HUES48 (cell line): ENCODE measurements at regions not wholly inside any gene's neighbourhood (a gene's known extent, or its start where the extent isn't known, plus 50 kb on each side); places are given as distances from the start of the nearest gene placed in this dataset.

Experiments used
- H3K27ac ChIP-seq: one replicate; pipeline ENCODE4 v1.7.0; 2013; ENCODE audit warnings: low read depth, low read length, inconsistent platforms
- H3K27me3 ChIP-seq: 2 replicates; pipeline ENCODE4 v1.6.1; 2013; ENCODE audit warnings: mild to moderate bottlenecking, low read length; ENCODE audit not compliant: control insufficient read depth, insufficient read depth
- H3K36me3 ChIP-seq: 2 replicates; pipeline ENCODE4 v1.6.1; 2013; ENCODE audit warnings: low read length; ENCODE audit not compliant: control insufficient read depth, insufficient read depth
- H3K4me1 ChIP-seq: 2 replicates; pipeline ENCODE4 v1.6.1; 2013; ENCODE audit warnings: mild to moderate bottlenecking, low read length; ENCODE audit not compliant: control insufficient read depth, insufficient read depth
- H3K4me3 ChIP-seq: 2 replicates; pipeline ENCODE4 v1.5.1; 2013; ENCODE audit warnings: mild to moderate bottlenecking, low read depth, low read length
- H3K9ac ChIP-seq: 2 replicates; pipeline ENCODE4 v1.6.1; 2013; ENCODE audit warnings: mild to moderate bottlenecking, low read depth, low read length, moderate library complexity
- H3K9me3 ChIP-seq: 2 replicates; pipeline ENCODE4 v1.6.1; 2013; ENCODE audit warnings: low read length; ENCODE audit not compliant: control insufficient read depth, insufficient read depth

DNA sequence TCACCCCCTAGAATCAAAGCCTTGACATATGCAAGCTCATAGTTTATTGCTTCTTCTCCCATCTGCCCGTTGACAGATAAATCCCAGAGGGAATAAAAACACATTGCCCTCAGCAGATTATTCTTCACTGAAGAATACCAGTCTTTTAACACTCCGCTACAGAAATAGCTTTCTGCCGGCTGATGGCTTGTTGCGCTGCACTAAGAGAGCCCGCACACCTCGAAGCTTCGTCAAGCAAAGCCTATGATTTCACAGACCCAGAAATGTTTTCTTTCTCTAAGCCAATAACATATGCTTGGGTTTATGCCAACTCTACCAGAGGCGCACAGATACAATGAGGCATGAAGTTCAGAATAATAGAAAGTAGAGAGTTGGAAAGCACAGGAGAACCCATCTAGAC, 208.9 kb upstream of the FOXQ1 start:
- Histone ChIP-seq H3K27me3 (peaks cover 97% of the 10 kb centered on the region), H3K27ac (no peak overlapping the region), H3K4me1 (peaks cover 19% of the 10 kb centered on the region), H3K9ac (no peak overlapping the region), H3K9me3 (peaks cover 3% of the 10 kb centered on the region; the same call in 1 of the 2 replicates), H3K4me3 (no peak overlapping the region), H3K36me3 (no peaks in the 10 kb centered on the region)

DNA sequence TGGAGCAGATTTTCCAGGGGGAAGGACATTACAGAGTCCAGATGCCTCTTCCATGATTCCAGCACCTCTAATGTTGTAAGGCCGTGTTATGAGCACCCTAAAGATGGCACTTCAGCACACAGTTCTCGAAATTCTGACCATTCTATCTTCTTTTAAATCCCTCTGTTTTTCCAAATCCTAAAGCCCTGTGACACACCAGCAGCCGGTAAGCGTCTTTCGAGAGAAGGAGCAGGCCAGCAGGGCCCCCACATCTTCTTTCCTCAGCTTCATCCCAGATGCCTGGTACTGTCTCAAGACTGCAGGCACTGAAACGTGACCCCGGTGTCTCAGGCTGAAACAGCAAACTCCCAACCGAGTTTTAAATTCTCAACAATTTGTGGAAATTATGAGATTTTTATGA, 211.6 kb upstream of the FOXQ1 start:
- Histone ChIP-seq H3K27me3 (peaks cover 76% of the 10 kb centered on the region), H3K27ac (no peak overlapping the region), H3K9me3 (no peaks in the 10 kb centered on the region), H3K36me3 (no peaks in the 10 kb centered on the region), H3K4me1 (peaks cover 16% of the 10 kb centered on the region), H3K4me3 (no peak overlapping the region), H3K9ac (no peak overlapping the region)

DNA sequence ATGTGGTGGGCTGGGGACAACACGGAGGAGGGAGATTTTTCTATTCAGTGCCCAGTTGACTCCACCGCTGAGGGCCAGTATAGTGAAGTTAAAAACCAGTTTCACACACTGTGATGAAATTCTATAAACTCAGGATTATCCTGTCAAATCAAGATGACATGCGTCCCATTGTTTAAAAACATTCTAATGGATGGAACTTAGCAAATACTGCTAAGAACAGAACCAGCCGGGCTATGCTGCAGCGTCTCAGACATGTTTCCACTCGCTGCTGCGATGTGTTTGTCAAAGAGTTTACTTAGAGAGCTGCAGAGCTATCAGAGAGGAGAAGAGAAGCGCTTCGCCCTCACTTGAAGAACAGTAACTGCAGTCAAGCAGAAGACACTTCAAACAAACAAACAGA, 212.6 kb upstream of the FOXQ1 start:
- H3K9me3 ChIP-seq, result no peaks in the 10 kb centered on the region
- no peak overlapping the region for H3K9ac ChIP-seq
- H3K27ac ChIP-seq, result no peak overlapping the region
- no peak overlapping the region for H3K4me3 ChIP-seq
- H3K27me3 ChIP-seq, result peaks cover 66% of the 10 kb centered on the region
- H3K36me3 ChIP-seq, result no peaks in the 10 kb centered on the region
- peaks cover 6% of the 10 kb centered on the region; the same call in 1 of the 2 replicates for H3K4me1 ChIP-seq

DNA sequence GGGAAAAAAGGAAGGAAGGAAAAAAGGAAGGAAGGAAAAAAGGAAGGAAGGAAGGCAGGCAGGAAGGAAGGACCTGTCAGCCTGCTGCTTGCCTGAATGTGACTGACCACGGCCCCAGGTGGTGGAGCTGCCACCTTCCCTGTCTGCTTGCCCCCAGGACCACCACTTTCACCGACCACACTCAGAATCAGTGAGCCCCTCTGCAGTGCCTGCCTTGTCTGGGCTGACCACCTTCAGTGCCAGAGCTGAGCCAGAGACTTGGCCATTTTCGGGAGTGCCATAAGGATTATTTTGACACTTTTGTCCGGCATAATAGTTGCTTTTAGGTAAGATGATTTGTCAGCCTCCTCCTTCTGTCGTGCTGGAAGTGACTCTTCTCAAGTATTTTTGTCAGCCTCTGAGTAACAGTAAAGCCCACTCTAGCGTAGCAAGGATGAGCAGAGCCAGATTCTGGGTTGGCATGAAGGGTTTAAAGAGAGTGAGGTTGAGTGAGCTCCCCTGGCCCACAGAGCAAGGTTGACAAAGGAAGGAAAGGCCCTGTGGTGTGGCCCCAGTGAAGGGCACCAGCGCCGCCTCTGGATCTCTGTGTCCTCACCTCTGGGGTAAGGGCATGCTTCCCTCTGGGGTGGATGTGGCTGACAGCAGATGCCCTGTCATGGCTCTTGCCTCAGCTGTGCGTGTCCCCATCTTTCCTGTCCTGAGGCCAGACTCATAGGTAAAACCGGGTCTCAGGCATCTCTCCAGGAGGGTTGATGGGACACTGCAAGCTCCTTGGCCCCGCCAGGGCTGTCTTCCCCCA, 214.7 kb upstream of the FOXQ1 start:
- no peak overlapping the region for H3K4me3 ChIP-seq
- no peaks in the 10 kb centered on the region for H3K4me1 ChIP-seq
- no peaks in the 10 kb centered on the region for H3K36me3 ChIP-seq
- H3K27me3 ChIP-seq, result peaks cover 45% of the 10 kb centered on the region
- no peak overlapping the region for H3K9ac ChIP-seq
- no peak overlapping the region for H3K27ac ChIP-seq
- no peaks in the 10 kb centered on the region for H3K9me3 ChIP-seq

DNA sequence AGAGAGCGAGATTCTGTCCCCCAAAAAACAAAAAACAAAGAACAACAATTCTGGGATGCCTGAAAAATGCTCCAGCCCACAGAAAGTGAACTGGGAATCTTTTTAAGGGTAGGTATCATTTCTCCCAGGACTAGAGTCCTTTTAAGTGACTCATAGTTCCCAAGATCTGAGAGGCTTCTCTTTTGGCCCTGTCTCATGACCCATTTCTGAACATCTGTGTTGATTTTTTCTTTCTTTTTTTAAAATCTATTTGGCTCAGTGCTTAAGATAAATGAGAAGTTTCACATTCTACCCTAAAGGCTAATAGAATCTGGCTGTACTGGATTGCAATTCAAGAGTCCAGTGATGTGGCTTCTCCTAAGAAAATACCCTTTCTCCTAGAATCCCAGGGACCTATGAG, 217.6 kb upstream of the FOXQ1 start:
- Histone ChIP-seq H3K36me3 (no peaks in the 10 kb centered on the region), H3K9me3 (no peaks in the 10 kb centered on the region), H3K4me1 (no peaks in the 10 kb centered on the region), H3K4me3 (no peak overlapping the region), H3K27ac (no peak overlapping the region), H3K27me3 (peaks cover 16% of the 10 kb centered on the region), H3K9ac (no peak overlapping the region)

DNA sequence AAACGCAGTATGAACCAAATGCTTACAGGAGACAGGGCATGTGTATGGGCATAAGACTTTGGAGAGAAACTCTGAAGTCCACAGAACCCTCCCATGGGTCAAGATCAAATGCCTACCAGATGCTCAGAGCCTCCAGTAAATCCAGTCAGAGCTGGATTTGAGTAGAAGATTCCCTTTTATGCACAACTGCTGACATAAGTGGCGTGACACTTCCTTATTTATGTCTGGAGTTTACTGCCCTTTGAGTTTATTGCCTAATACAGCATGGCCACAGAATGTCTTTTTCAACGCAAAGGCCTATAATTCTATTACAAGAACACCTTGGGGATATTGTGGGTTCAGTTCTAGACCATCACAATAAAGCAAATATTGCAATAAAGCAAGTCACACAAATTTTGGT, 220.0 kb upstream of the FOXQ1 start:
- H3K4me1 ChIP-seq, result no peaks in the 10 kb centered on the region
- H3K9ac ChIP-seq, result no peak overlapping the region
- H3K4me3 ChIP-seq, result no peak overlapping the region
- H3K27ac ChIP-seq, result no peak overlapping the region
- no peaks in the 10 kb centered on the region; the same call in 1 of the 2 replicates for H3K27me3 ChIP-seq
- H3K36me3 ChIP-seq, result no peaks in the 10 kb centered on the region
- H3K9me3 ChIP-seq, result no peaks in the 10 kb centered on the region

DNA sequence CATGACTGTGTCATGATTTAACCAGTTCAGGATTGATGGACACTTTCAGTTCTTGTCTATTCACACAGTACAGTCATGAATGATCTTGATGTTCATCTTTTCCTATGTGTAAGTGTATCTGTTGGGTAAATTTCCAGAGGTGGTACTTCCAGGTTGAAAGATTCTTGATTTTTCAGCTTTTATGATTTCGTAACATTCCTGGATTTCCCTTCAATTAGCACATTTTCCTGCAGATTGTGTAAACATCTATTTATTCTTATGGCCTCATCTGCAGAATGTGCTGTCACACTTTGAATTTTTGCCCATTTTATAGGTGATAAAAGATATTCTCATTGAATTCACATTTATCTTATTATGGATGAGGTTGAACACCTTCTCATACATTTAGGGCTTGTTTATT, 222.0 kb upstream of the FOXQ1 start:
- Histone ChIP-seq H3K27me3 (no peaks in the 10 kb centered on the region), H3K4me1 (no peaks in the 10 kb centered on the region), H3K9me3 (no peaks in the 10 kb centered on the region), H3K36me3 (no peaks in the 10 kb centered on the region), H3K4me3 (no peak overlapping the region), H3K9ac (no peak overlapping the region), H3K27ac (no peak overlapping the region)

DNA sequence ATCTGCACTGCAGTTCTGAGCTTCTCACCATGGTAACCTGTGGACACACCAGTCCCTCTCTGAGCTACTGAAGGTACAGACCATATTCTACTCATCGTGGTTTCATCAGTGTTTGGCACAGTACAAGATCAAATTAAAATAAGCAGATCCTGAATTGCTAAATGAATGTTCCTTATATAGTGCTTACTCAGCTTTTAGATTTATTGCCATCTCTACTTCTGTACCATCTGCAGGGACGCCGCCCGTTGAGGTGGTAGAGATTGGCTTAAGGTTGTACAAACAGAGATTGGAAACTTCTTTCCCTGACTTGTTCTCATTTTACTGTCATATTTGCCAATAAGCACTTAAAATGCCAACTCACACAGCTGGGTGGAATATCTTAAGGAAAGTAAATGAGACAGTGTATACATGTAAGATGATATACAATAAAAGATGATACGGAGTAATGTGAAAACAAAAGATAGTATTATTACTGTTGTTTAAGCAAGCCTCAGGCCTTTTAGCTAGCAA, 223.4 kb upstream of the FOXQ1 start:
- Histone ChIP-seq H3K9me3 (no peaks in the 10 kb centered on the region), H3K36me3 (no peaks in the 10 kb centered on the region), H3K27me3 (no peaks in the 10 kb centered on the region), H3K4me3 (no peak overlapping the region), H3K4me1 (no peaks in the 10 kb centered on the region), H3K9ac (no peak overlapping the region), H3K27ac (no peak overlapping the region)

DNA sequence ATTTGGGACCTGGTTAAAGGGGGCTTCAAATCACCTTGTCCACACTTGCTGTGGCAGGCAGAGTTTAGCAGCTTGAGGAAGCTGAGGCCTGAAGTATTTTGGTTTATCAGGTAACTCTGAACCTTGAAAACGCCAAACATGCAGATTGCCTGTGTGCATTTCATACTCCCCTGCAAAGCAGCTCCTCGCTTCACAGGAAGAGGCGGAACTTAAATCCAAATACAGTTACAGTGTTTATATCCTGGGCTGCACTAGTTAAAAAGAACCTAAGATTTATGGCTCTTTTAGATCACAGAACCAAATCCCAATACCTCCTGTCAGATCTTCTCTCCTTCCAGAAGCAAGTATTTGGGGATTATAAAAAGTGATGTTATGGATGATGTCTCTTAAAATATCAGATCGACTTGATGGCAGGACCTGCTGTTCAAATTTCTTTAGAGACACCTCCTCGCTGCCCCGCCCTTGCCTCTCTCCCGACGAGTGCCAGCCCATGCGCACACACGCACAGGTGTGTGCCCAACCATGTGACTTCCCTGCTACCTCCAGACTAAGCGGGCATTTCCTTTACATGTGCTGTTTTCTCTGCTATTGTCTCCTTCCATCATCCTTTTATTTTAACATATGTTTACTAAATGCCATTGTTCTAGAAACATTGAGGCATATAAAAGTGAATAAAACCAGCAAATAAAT, 224.6 kb upstream of the FOXQ1 start:
- Histone ChIP-seq H3K27ac (no peak overlapping the region), H3K27me3 (no peaks in the 10 kb centered on the region), H3K9ac (no peak overlapping the region), H3K36me3 (no peaks in the 10 kb centered on the region), H3K9me3 (no peaks in the 10 kb centered on the region), H3K4me1 (no peaks in the 10 kb centered on the region), H3K4me3 (no peak overlapping the region)

DNA sequence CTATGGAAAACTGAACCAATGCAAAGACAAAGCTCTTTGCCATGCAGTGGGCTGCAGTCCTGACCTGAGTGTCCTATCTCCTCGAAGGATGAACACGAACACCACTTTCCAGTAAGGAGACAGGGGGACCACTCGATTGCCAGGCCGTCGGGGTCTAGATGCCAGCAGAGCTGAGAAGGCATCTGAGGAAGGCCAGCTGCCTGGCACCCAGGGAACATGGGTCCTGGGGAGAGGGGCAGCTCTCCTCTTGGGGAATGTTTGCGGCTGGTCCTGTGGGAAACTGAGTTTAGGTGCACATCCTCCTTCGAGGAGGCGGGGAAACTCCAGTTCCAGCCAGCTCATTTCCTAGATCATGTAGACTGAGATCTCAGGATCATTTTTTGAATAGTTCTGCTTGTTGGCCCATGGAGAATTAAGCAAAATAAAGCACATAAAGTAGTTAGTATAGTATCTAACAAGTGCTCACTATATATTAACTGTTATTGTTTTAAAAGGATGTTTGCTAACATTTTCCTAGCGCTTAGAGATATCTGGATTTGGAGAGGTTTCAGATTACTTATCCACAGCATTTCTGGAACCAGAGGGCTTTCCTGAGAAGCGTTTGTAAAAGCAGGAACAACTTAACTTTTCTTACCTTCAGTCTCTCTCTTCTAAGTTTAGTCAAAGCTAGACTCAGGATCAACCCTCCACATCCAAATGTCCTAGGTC, 225.3 kb upstream of the FOXQ1 start:
- no peaks in the 10 kb centered on the region for H3K36me3 ChIP-seq
- H3K4me1 ChIP-seq, result no peaks in the 10 kb centered on the region
- H3K27ac ChIP-seq, result no peak overlapping the region
- no peaks in the 10 kb centered on the region for H3K27me3 ChIP-seq
- H3K4me3 ChIP-seq, result no peak overlapping the region
- no peaks in the 10 kb centered on the region for H3K9me3 ChIP-seq
- no peak overlapping the region for H3K9ac ChIP-seq
